ENCODE measurements at regions not wholly inside any gene's neighbourhood (a gene's known extent, or its start where the extent isn't known, plus 50 kb on each side); places are given as distances from the start of the nearest gene placed in this dataset.

GRCh38 chr10:71040343-71040742, 152.0 kb upstream of the PCBD1 start:
- Histone ChIP-seq H3K27me3 (replicated peaks; ENCODE audit: insufficient read depth) (peaks cover 15% of the 10 kb centered on the region; the same call in 1 of the 2 replicates), H3F3A (ENCODE audit: insufficient read depth) (no peaks in the 10 kb centered on the region), H3K9ac (no peak overlapping the region), H3K9me3 (ENCODE audit: low read depth) (no peaks in the 10 kb centered on the region), H3K36me3 (ENCODE audit: low read depth) (no peaks in the 10 kb centered on the region), H3K4me2 (ENCODE audit: unreplicated experiment) (no peak overlapping the region), H2AFZ (no peak overlapping the region), H3K27ac (no peak overlapping the region), H3K79me2 (ENCODE audit: insufficient read depth) (no peaks in the 10 kb centered on the region), H3K4me3 (no peak overlapping the region), H4K20me1 (ENCODE audit: insufficient read depth) (no peaks in the 10 kb centered on the region), H3K4me1 (ENCODE audit: insufficient read depth) (no peaks in the 10 kb centered on the region), H3K9me2 (ENCODE audit: insufficient read depth) (no peaks in the 10 kb centered on the region)
- TF ChIP-seq EZH2phosphoT487 (IDR thresholded peaks at IDR 0.05; ENCODE audit: insufficient read depth, low read depth) = no peak
- TF ChIP-seq EZH2 (IDR thresholded peaks at IDR 0.05; ENCODE audit: insufficient read depth, poor library complexity, severe bottlenecking) = no peak
- in situ Hi-C loops (cut with MboI) = no loop called here
- DNase-seq = no peak
- WGBS, 2 experiments (ENCODE audit: low coverage in 1 of 2, low lambda C conversion rate in 2 of 2, missing lambda C conversion rate in 2 of 2) = 21 to 22% methylated on average over 4 of the region's 4 CpGs

- Histone ChIP-seq H3K4me2 (ENCODE audit: unreplicated experiment) (no peak overlapping the region), H3K79me2 (ENCODE audit: insufficient read depth) (no peaks in the 10 kb centered on the region), H3K9me2 (ENCODE audit: insufficient read depth) (no peaks in the 10 kb centered on the region), H2AFZ (no peak overlapping the region), H3K9ac (no peak overlapping the region), H3K4me1 (ENCODE audit: insufficient read depth) (no peaks in the 10 kb centered on the region), H3K4me3 (no peak overlapping the region), H3K27ac (no peak overlapping the region), H3K27me3 (replicated peaks; ENCODE audit: insufficient read depth) (peaks cover 15% of the 10 kb centered on the region; the same call in 1 of the 2 replicates), H3K36me3 (ENCODE audit: low read depth) (no peaks in the 10 kb centered on the region), H4K20me1 (ENCODE audit: insufficient read depth) (no peaks in the 10 kb centered on the region), H3F3A (ENCODE audit: insufficient read depth) (no peaks in the 10 kb centered on the region), H3K9me3 (ENCODE audit: low read depth) (no peaks in the 10 kb centered on the region)
- in situ Hi-C loops (cut with MboI) = no loop called here
- TF ChIP-seq EZH2 (IDR thresholded peaks at IDR 0.05; ENCODE audit: insufficient read depth, poor library complexity, severe bottlenecking) (no peak), EZH2phosphoT487 (IDR thresholded peaks at IDR 0.05; ENCODE audit: insufficient read depth, low read depth) (no peak)
- 46 to 47% methylated on average over 19 to 20 of the region's 20 CpGs for WGBS, 2 experiments (ENCODE audit: low coverage in 1 of 2, low lambda C conversion rate in 2 of 2, missing lambda C conversion rate in 2 of 2)
- no peak for DNase-seq
Measured at GRCh38 chr10:71040846-71041605, 152.7 kb upstream of the PCBD1 start.

- Histone ChIP-seq H3K9me2 (ENCODE audit: insufficient read depth) (no peaks in the 10 kb centered on the region), H3K27ac (no peak overlapping the region), H3K9me3 (ENCODE audit: low read depth) (no peaks in the 10 kb centered on the region), H3K4me3 (no peak overlapping the region), H4K20me1 (ENCODE audit: insufficient read depth) (no peaks in the 10 kb centered on the region), H3K9ac (no peak overlapping the region), H3K79me2 (ENCODE audit: insufficient read depth) (no peaks in the 10 kb centered on the region), H3K27me3 (replicated peaks; ENCODE audit: insufficient read depth) (peaks cover 15% of the 10 kb centered on the region; the same call in 1 of the 2 replicates), H2AFZ (no peak overlapping the region), H3K4me2 (ENCODE audit: unreplicated experiment) (no peak overlapping the region), H3F3A (ENCODE audit: insufficient read depth) (no peaks in the 10 kb centered on the region), H3K36me3 (ENCODE audit: low read depth) (no peaks in the 10 kb centered on the region), H3K4me1 (ENCODE audit: insufficient read depth) (no peaks in the 10 kb centered on the region)
- TF ChIP-seq EZH2phosphoT487 (IDR thresholded peaks at IDR 0.05; ENCODE audit: insufficient read depth, low read depth) (no peak), EZH2 (IDR thresholded peaks at IDR 0.05; ENCODE audit: insufficient read depth, poor library complexity, severe bottlenecking) (no peak)
- in situ Hi-C loops (cut with MboI) = no loop called here
- WGBS, 2 experiments (ENCODE audit: low coverage in 1 of 2, low lambda C conversion rate in 2 of 2, missing lambda C conversion rate in 2 of 2) = 31 to 35% methylated on average over 4 of the region's 4 CpGs
- no peak for DNase-seq
Measured at GRCh38 chr10:71042216-71042615, 153.9 kb upstream of the PCBD1 start.

- TF ChIP-seq EZH2phosphoT487 (IDR thresholded peaks at IDR 0.05; ENCODE audit: insufficient read depth, low read depth) (no peak), EZH2 (IDR thresholded peaks at IDR 0.05; ENCODE audit: insufficient read depth, poor library complexity, severe bottlenecking) (no peak)
- Histone ChIP-seq H3K4me3 (no peak overlapping the region), H3K36me3 (ENCODE audit: low read depth) (no peaks in the 10 kb centered on the region), H3K4me1 (ENCODE audit: insufficient read depth) (no peaks in the 10 kb centered on the region), H3K27me3 (replicated peaks; ENCODE audit: insufficient read depth) (peaks cover 16% of the 10 kb centered on the region; the same call in 1 of the 2 replicates), H4K20me1 (ENCODE audit: insufficient read depth) (no peaks in the 10 kb centered on the region), H3F3A (ENCODE audit: insufficient read depth) (no peaks in the 10 kb centered on the region), H3K4me2 (ENCODE audit: unreplicated experiment) (no peak overlapping the region), H3K27ac (no peak overlapping the region), H3K9ac (no peak overlapping the region), H2AFZ (no peak overlapping the region), H3K9me2 (ENCODE audit: insufficient read depth) (no peaks in the 10 kb centered on the region), H3K79me2 (ENCODE audit: insufficient read depth) (no peaks in the 10 kb centered on the region), H3K9me3 (ENCODE audit: low read depth) (no peaks in the 10 kb centered on the region)
- WGBS, 2 experiments (ENCODE audit: low coverage in 1 of 2, low lambda C conversion rate in 2 of 2, missing lambda C conversion rate in 2 of 2) = 41 to 50% methylated on average over 5 of the region's 5 CpGs
- in situ Hi-C loops (cut with MboI) = no loop called here
- DNase-seq = no peak
Measured at GRCh38 chr10:71042699-71043098, 154.3 kb upstream of the PCBD1 start.
